Activated CD8-positive, alpha-beta memory T cell treated with anti-CD3 and anti-CD28 coated beads for 48 hours (primary cell): ENCODE measurements at regions not wholly inside any gene's neighbourhood (a gene's known extent, or its start where the extent isn't known, plus 50 kb on each side); places are given as distances from the start of the nearest gene placed in this dataset.

Experiments
- DNase-seq, 3 experiments: peaks; one replicate each; pipeline ENCODE4 v3.0.0-alpha.2; 2020; ENCODE audit warnings: low read depth in 2 of 3, low spot score in 2 of 3

GRCh38 chr6:109295774-109296156, 86.5 kb downstream of the CD164 start:
- DNase-seq, result no peak

DNA sequence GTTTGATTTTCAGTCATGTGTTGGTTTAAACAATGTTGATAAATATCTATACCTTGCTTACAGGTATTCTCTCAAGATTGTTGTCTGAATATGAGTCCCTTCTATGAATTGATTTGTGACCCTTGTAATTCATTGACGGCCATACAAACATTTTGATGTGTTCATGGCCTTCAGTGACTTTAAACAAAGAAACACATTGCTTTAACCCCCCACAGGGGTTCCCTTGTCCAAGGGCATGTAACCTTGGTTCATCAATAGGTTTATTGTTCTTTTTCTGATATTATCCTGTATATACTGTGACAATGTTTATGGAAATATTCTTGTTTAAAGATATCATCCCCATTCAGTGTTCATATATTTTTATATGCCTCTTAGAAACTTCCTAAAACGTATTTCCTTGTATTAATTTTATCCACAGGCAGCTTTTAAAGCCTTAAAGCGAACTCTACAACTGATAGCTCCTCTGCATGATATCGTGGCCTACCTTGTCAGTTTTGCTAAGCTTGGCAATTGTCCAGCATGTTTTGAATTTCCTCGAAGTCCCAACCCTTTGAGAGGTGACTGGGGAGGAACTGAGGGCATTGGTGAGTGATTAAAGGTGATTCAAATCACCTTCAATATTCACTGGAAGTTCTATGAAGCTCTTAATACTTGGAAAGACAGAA, 87.0 kb downstream of the CD164 start:
- no peak for DNase-seq

- no peak for DNase-seq
Observed at GRCh38 chr6:109292983-109293586, 89.2 kb downstream of the CD164 start.

DNA sequence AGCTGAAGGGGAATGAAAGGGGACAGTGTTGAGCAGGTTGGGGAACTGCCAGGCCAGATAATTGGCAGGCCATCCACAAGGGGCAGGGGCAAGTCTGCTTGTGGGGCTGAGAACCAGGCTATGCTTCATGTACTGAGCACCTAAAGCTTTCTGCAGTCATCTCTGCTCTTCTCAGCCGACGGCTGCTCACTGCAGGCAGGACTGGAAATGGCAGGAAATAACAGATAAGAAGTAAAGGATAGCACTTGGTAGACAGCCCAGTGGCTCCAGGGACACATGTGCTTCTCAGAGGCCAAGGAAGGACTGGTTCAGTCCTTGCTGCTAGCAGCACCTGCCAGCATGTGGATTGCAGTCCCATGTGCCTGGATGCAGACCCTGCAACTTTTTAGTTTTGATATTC, 89.8 kb downstream of the CD164 start:
- no peak for DNase-seq

DNA sequence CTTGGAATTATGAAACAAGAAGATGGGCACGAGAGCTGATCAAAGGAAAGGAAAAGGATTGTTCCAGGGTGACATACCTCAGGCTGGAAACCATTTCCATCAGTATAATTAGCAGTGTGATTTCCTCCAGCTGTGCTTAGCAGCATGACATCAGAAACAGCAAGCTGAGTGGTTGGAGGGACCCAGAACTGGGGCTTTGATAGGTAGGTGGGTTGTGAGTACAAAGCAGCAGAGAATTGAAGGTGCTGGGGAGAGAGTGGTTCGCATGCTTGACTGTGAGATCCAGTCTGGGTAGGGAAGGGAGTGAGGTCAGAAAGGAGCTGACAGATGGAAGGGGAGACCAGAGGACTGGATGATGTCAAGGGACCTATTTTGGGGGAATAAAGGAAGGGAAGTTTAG, 90.4 kb downstream of the CD164 start:
- no peak for DNase-seq

DNA sequence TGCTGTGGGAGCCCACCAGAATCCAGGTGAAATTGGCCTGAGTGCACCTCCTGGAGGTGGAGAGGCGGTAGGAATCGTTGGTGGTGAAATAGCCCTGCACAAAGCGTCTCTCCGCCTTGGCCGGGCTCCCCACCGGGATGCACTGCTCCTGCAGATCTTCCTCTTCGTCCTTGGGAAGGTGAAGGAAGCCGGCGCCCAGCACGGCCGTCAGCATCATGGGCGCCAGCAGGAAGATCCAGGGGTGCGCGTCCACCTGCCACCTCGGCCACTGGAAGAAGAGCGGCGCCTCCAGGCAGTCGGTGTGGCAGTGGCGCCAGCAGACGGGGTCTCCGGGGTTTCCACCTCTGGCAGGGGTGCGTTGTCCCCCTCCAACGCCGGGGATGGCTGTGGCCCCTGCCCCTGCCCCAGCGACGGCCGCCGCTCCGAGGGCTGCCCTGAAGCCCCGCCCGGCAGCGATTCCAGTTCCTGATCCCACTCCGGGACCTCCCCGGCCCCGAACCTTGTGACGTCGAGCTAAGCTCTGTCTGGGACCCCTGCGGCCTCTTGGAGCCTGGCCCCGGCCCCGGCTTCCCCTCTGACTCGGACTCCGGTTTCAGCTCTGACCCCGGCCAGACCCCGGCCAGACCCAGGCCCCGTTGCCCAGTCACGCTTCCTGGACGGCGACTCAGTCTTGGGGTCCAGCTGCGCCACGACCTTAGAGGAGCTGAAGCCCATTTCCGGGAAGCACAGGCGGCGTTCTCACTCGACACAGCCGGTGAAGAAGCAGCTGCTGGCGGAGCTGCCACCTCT, 91.9 kb downstream of the CD164 start:
- no peak for DNase-seq

- DNase-seq, result no peak
Observed at GRCh38 chr6:109285366-109285765, 96.9 kb downstream of the CD164 start.

DNA sequence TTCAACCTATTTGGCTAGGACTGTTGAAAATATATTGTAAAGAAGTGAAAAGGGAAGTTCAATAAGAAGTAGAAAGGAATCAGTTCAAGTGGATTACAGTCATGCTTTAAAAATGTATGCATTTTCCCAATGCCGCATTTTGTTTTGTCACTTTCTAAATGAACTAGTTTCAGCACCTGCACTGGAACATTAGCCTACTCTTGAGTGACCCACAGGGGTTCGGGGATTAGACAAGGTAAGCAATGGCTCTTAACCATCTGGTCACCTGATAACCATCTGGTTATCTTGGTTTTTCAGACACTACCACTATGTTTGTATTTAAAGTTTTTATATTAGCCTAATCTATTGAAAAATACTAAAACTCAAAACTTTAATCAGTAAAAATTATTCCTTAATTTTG, 97.6 kb downstream of the CD164 start:
- DNase-seq, result no peak

GRCh38 chr6:109282756-109283155, 99.5 kb downstream of the CD164 start:
- no peak for DNase-seq

- DNase-seq, result no peak
Observed at GRCh38 chr6:109279628-109280027, 102.6 kb downstream of the CD164 start.

GRCh38 chr6:109271622-109272021, 110.6 kb downstream of the CD164 start:
- DNase-seq, result no peak

DNA sequence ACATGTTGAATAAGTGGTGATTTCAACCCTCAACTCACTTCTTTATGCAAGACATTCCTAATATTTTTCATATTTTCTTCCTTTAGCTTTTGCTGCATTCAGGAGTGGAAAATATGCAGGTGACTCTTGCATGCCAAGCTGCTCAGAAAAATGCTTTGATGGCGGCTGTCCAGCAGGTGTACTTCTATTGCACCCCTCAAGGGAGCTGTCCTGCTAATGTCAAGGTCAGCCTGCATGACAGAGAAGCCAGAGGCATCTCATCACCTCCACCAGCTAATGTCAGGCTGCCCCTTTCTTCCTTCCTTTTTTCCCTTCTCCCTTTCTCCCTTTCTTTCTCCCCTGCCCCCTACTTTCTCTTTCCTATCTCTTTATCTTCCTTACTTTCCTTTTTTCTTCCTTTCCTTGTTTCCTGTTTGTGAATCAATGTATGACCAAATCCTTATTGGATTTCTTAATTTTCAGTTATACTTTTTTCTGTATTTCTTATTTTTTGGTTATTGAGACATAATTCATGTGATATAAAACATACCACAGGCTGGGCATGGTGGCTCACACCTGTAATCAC, 112.2 kb downstream of the CD164 start:
- DNase-seq, result no peak

- no peak for DNase-seq
Observed at GRCh38 chr6:109269057-109269456, 113.2 kb downstream of the CD164 start.

DNA sequence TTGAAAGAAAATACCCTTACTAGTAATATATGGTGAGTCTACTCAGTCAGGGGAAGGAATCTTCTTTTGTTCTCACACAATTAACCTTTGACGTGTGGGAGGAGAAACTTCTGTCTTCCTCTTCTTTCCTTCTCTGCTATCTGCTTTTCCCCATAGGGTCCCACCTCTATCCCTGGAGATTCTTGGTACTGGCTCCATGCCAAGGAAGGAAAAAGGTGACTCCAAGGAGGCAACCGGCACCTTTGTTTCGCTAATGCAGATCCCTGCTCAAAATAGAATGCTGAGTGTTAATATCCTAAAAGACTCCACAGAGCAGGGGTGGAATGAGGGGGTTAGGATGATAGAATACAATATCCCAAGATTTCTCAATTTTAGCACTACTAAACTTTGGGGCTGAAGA, 116.7 kb downstream of the CD164 start:
- no peak for DNase-seq

DNA sequence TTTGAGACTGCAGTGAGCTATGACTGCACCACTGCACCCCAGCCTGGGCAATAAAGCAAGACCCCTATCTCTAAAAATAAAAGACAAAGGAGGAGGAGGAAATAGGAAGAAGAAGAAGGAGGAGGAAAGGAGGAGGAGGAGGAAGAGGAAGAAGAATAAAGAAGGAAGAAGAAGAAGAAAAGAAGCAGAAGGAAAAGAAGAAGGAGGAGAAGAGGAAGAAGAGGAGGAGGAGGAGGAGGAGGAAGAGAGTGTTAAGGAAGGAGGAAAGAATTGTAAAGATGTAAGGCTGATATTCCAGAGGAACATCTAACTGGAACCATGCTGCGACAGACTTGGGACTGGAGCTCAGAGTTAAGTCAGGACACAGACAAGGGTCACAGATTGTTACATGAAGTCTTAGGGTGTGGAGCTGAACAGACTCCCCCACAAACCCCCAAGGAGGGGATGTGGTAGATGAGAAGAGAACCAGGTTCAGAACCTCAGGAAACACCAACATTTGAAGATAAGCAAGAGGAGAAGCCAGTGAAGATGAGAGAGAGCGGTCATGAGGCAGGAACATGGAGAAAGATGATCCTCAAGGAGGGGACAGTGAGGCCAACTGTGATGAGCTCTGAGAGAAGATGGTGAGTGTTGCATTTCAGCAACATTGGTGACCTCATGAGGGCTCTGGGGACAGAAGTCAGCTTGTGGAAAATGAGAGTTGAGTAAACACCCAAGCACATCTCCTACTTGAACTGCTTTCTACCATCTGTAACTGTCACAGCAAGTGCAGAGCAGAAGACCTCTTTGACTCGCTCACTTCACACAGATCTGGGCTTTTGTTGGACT, 118.2 kb downstream of the CD164 start:
- DNase-seq, result no peak

DNA sequence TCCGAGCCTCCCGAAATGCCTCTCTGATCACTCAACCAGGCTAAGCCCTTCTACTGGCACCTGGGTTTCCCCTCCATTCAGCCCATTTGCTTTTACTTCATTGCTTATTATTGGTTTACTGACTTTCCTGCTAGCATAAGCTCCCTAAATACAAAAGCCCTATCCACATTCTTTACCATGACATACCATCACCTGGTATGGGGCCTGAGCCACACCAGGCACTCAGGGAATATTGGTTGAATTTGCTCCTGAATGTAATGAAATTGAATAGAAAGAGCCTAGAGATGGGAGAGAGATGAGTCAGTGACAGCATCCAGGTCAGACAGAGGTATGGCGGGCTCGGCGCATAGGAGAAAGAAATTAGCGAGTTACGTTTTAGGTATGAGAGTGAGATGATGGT, 120.0 kb downstream of the CD164 start:
- no peak for DNase-seq

GRCh38 chr6:109261811-109262210, 120.5 kb downstream of the CD164 start:
- no peak for DNase-seq

- no peak for DNase-seq
Observed at GRCh38 chr6:109260701-109261100, 121.6 kb downstream of the CD164 start.

- no peak for DNase-seq
Observed at GRCh38 chr6:109260126-109260525, 122.1 kb downstream of the CD164 start.

DNA sequence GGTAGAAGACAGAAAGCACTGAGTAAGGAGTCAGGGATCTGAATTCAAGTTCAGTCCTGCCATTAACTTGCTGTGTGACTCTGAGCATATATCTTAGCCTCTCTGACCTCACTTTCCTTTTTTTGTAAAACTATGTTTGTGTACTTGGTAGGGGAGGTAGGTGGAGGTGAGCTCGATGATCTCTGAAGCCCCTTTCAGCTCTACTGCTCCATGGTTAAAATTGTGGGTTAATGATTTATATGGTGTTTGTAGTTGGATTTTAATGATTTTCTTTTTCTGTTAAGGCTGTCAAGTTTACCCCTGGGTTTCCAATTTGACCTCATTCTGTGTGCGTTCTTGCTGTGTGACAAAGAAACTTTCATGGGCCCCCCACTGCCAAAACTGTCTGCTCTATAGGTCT, 124.1 kb downstream of the CD164 start:
- DNase-seq, result no peak

- no peak for DNase-seq
Observed at GRCh38 chr6:109257494-109257893, 124.8 kb downstream of the CD164 start.
